ENCODE measurements at regions not wholly inside any gene's neighbourhood (a gene's known extent, or its start where the extent isn't known, plus 50 kb on each side); places are given as distances from the start of the nearest gene placed in this dataset.

DNA sequence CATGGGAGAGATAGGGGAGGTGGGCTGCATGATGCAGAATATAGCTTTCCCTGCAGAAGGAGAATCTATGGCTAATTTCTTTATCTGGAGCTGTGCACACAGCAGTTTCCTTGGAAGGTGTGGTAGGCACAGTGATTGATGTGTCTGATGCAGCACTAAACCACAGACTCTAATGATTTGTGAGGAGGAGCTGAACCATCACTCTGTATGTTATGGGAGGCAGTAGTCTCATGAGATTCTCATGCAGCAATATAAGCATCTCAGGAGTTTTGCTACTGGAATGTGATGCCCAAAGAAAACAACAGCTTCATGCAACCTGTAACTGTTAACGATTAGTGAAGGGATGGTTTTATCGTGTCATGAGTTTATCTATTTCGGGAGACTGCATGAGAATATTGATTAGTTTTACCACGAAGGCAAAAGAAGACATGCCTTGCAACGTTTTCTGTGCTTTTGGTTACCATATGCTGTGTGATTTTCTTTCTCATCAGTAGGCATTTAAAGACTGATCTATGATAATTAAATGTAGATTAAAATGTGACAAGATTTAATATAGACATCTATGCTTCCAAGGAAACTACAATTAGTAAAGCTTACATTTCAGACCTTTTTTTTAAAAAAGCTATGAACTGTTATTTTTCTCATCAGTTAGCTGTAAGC lies 286.8 kb downstream of the ARL6IP6 start:
- DNase-seq (ENCODE audit: low spot score) = peak; percentile 7

DNA sequence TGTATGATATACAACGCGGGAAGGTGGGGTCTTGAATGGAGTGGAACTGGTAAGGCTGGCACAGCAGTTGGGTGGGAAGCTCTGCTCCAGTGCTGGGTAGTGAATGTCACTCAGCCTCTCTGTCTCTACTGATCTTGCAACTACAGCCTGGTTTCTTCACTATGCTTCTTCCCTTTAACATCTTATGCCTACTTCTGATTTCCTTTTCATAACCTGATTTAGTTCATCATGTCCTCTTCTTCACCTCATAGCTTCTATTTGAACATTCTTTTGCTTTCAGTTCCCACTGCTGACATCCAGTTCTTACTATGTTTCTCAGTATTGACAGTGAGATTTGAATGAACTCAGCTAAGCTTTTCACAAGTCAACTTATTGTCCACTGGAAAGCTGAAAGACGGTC lies 286.2 kb downstream of the ARL6IP6 start:
- DNase-seq (ENCODE audit: low spot score) = peak; percentile 2

DNA sequence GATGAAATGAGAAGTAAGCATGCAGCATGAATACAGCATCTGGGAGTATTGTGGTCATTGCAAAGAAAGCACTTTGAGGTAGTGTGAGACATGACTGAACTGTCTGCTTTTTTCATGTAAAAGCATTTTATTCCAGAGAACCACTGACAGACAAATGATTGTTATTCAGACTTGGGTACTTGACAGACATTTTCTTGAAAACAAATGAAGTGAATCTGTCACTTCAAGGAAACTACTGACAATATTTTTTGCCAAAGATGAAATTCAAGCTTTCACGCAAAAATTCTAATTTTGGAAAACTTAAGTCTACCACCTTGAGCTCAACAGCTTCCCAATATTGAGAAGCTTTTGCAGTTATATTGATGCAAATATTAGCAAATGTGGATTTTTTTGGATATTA lies 255.7 kb downstream of the ARL6IP6 start:
- no peak for DNase-seq (ENCODE audit: low spot score)

DNA sequence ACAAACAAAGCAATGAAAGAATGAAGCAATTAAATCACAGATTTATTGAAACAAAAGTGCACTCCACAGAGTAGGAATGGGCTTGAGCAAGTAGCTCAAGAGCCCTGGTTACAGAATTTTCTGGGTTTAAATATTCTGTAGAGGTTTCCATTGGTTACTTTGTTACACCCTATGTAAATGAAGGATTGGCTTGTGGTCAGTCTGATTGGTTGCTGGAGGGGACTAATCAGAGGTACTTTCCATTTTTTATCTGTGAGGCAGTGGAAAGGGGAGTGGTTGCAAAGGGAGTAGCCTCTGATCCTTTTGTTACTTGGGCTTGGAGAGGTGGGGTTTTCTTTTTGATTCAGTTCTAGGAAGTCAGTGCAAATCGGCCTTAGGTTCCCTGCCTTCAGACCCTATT lies 253.3 kb downstream of the ARL6IP6 start:
- DNase-seq (ENCODE audit: low spot score) = no peak

DNA sequence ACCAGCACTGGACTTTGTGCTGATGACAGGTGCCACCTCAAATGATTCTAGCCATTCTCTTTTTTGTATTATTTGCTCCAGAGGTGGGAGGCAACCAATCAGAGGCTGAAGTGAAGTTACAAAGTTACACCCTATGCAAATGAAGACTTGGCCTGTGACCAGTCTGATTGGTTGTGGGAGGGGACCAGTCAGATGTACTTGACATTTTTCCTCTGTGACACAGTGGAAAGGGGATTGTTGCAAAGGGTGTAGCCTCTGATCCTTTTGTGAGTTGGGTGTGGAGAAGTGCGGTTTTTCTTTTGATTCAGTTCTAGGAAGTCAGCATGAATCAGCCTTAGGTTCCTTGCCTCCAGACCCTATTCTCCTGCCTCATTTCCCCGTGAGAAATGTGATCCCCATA lies 244.0 kb downstream of the ARL6IP6 start:
- DNase-seq (ENCODE audit: low spot score) = no peak

DNA sequence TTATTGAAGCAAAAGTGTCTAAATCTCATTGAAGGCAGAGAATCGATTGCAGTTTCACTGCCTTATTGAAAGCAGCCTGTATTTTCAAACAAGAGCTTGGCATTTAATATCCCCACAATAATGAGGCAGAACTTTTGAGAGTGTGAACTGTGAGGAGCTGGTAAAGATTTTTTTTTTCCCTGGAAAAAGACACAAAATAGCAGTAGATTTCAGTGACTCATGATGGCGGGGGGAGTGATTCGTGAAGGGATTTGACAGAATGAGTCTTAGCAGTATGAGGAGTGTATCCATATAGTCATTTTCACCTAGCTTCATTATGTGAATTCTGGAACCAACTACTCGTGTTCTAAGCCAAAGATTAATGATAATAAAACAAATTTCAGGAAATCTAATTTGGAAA lies 242.9 kb downstream of the ARL6IP6 start:
- DNase-seq (ENCODE audit: low spot score) = no peak

DNA sequence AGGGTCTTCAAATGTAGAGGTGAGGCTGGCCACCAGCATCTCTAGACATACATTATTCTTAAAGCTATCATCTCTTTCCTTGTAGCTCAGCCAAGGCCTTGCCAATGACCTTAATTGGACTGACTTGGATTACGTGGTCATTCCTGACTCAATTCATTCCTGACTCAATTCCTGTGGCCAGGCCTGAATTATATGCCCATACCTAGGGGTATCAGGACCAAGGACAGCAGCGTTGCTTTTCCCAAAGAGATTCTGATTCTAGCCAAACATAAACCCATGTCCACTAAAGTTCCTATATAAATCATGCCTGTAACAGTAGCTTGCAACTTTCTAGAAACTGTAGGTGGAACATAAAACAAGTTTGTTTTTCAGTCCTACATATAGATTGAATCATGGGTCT lies 231.7 kb downstream of the ARL6IP6 start:
- DNase-seq (ENCODE audit: low spot score) = no peak

DNA sequence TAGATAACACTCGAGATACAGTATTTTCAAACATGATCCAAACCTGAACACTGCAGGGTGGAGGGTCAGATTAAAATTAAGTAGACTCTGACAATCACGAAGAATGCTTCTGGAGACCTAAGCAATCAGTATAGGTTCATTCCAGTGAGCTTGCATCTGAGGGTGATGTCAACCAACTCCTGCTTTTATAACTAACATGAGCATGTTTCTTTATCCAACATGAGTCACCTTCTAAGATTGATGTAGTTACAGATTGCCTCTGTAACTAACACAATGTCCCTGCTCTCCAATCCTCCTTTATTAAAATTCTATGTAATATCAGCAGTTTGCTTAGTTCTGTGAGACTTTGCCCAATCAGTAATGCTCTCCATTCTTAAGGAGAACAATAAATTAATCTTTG lies 225.7 kb downstream of the ARL6IP6 start:
- peak; percentile 82 for DNase-seq (ENCODE audit: low spot score)

DNA sequence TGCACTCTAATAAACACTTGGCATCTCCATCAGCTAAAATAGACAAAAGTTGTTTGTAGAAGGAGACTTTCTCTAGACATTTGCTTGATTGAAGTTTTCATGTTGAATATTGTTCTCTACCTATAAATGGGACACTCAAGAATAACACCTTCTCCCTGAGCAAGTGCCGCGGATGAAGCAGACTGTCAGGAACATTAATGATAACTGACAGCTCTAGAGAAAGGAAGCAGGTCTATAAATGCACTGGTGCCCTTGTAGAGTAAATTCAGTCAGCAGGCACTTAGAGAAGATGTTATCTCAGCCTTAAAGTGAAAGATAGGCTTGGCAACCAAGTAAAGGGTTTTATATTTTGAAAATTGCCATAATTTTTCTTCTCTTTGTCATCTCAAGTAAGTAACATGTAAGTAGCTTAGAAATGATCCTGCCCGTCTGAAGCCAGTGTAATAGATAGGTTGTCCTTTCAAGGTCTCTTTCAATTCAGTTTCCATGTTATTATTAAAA lies 224.6 kb downstream of the ARL6IP6 start:
- peak; percentile 97 for DNase-seq (ENCODE audit: low spot score)

DNA sequence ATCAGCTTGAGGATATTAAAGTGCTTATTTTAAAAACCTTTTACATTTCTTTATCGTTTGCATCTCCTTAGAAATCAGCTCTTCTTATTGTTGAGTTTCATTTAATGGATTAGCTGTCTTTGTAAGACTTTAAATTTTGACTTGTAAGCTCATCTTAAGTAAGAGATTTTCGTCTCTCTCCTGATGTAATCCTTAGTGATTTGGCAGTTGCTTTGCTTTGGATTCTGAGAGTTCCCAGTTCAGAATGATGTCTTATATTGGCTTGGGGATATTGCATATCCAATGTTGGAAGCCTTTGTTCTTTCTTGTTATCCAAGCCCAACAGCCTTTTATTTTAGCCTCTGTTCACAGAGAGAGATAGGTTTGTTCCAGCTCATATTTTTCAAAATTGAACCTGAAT lies 212.1 kb downstream of the ARL6IP6 start:
- no peak for DNase-seq (ENCODE audit: low spot score)

DNA sequence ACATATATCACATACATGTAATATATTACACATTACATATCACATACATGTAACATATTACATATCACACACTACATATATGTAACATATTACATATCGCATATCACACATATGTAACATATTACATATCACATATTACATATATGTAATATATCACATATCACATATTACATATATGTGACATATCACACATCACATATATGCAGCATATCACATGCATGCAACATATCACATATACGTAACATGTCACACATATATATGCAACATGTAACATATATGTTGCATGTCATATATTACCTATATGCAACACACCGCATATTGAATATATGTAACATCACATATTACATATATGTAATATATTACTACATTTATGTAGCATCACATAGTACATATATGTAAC lies 211.2 kb downstream of the ARL6IP6 start:
- no peak for DNase-seq (ENCODE audit: low spot score)

DNA sequence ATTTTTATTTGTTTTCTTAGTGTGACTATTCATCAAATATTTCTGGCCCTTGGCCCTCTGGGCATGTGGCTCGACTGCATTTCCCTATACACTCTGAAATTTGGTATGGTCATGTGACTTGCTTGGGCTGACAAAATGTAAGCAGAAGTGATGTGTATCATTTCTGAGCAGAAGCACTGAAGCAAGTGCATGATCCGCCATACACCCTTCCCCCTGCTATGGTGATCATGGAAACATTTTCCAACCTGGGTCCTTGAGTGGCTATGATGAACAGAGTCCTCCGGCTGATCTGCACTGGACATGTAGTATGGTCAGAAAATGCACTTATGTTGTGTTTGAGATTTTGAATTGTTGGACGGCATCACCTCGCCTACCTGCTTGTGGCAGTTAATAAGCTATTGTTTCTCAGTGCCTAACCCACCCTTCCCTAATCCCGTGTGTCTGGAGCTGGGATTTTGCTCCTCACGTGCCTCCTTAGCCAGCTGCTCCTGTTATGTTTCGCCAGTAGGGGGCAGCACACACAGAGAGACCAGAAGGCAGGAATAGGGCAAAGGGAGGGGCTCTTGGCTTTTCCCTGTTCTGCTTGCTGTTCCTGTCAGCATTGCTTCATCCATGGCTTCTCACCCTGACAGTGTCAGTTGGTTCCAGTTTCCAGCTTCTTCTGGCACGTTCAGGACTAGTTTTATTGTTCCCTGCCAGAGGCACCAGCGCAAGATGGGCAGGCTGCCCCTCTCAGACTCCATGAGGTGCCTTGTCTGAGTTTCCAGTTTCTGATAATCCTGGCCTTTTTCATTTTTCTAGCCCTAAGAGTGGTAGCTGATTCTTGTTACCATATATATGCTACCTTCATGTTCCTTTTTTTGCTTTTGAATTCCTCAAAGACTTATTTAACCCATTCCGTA lies 207.4 kb downstream of the ARL6IP6 start:
- DNase-seq (ENCODE audit: low spot score) = peak; percentile 85

DNA sequence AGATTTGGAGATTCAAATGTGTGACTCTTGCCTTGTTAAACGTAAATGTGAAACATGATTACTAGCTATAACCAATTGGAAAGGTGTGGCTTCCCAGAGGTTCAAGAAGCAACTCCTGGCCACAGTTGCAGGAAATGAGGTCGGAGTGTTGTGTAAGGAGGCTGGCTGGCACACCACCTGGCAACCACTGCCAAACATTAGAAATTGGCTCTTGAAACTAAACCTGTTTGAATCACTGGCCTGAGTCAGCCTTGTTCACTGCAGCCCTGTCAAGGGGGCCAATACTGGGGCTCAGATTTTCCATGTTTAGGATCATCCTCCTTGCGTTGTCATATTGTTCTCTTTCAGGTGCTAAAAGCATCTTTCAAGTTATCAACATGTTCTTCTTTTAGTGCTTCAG lies 206.3 kb downstream of the ARL6IP6 start:
- DNase-seq (ENCODE audit: low spot score) = no peak

DNA sequence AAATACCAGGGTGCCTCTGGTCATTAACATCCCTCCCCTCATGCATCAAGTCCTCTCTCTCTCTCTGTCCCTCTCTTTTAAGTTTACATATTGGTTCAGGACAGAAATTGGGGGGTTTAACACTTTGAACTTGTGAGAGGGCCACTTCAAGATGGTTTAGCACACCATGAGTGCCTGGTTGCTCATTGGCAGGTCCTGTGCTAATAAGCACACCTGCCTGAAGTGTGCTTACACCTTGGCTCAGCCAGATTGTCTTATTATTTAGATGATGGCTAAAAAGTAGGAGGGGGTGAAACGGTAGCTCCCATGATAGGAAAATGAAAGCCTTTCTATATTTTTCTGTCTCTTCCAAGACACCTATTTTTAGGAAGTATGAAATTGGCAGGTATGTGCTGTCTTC lies 205.8 kb downstream of the ARL6IP6 start:
- DNase-seq (ENCODE audit: low spot score) = no peak

DNA sequence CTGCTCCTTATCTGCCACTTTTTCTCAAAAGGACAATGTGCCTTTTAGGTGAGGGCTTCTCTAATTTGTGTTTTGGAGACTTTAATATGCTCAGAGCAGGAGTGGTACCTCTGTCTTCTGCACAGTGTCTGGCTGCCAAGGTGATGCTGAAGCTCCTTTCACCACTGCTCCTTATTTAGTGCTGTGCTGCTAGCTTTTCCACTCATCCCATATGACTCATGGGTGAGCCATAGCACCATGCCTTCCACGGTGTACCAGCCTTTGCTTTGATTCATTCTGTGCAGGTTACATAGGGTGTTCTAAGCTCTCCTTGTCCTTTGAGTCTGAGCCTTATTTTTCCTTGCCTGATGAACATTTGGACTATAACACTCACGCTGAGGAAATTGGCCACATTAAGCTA lies 202.4 kb downstream of the ARL6IP6 start:
- no peak for DNase-seq (ENCODE audit: low spot score)

DNA sequence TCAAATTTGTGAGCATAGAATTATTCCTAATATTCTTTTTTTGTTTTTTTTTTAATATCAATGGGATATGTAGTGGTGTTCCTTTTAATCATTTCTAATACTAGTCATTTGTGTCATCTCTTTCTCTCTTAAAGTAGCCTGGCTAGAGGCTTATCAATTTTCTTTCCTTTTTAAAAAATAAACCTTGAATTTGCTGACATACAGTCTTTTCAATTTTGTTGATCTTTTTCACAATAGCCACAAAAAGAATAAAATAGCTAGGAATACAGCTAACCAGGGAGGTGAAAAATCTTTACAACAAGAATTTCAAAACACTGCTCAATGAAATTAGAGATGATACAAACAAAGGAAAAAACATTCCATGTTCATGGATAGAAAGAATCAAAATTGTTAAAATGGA lies 192.6 kb downstream of the ARL6IP6 start:
- no peak for DNase-seq (ENCODE audit: low spot score)

DNA sequence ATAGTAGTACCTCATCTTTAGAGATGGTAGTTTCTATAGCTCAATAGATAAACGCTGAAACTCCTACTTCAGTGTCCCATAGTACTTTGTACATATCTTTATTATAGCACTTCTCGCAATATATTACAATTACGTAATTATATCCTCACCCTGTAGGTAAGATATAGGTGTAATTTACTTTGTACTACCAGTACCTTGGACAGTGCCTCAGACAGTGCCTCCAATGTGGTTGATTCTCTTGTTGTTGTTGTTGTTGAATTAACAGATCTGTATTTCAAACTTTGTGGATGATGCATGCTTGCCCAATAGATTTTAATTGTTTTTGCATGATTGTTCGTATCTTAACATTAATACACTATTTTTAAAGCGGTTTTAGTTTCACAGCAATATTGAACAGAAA lies 188.6 kb downstream of the ARL6IP6 start:
- DNase-seq (ENCODE audit: low spot score) = no peak

DNA sequence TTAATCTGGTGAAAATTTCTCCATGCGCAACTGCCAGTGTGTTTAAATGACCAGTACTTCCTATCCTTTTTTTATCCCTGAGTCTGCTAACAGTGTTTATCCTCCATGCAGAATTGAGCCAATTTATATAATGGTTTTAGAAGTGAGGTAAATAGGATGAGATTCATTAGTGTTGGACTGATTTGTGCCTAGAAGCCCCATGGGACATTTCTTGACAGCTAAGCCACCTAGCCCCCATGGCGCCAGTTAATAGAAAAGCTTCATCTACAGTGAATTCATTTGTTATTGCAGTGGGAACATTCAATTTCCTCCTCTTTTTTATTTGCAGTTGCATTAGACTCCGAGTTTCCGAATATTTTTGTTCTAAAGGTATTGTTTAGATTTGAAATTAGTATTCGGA lies 175.6 kb downstream of the ARL6IP6 start:
- no peak for DNase-seq (ENCODE audit: low spot score)

DNA sequence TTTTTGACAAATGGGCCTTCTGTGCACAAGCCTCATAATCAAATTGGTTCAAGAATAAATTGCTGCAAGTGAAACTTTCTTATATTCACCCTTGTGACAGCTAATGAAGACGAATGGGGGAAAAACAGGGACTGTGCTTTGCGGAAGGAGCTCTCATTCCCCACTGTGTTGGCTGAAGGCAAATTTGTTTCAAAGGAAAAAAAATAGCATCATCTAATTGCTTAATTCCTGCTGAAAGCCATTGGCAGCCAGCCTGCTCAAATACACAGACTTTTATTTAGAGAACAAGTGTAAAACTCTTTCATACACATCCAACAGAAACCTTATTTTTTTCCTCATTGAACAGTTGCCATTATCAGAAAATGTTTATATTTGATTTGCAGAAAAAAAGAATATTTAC lies 172.3 kb downstream of the ARL6IP6 start:
- peak; percentile 47 for DNase-seq (ENCODE audit: low spot score)

DNA sequence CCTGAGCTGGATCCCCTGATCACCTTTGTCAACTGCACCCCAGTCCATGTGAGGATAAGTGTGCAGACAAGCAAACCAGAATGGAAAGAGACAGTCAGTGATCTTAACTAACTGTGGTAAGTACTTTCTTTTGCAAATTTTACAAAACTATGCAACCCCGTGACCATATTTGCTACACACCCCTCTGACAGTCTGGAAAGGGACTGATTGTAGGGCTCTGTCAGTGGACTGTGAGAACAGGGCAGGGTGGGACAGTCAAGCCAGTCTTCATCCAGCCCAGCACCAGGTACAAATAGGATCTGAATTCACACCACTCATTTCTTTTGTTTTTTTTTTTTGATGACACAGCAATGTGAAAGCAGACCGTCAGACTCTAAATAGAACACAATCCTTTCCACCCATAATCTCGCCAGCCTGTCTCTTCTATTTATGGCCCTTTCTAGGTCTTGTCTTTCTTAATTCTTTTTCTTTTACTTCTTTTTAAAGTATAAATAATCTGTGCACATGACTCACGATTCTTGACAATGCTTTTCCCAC lies 165.6 kb downstream of the ARL6IP6 start:
- no peak for DNase-seq (ENCODE audit: low spot score)

DNA sequence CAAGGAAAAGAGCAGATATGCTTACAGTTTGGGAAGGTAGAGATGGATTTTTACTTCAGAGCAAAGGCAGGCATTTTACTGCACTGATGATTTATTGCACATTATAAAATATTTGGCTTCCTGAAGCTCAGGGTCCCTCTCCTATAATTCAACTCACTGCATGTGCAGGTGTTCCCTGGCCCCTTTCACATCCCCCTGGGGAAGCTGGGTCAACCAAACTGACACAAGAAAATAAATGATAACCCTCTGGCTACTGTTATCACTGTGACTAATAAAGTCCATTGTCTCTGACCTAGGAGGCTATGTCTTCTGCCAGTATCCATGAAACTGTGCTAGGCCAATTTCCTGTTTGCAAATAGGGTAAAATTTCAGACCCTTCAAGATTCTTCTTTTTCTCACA lies 163.1 kb downstream of the ARL6IP6 start:
- no peak for DNase-seq (ENCODE audit: low spot score)

DNA sequence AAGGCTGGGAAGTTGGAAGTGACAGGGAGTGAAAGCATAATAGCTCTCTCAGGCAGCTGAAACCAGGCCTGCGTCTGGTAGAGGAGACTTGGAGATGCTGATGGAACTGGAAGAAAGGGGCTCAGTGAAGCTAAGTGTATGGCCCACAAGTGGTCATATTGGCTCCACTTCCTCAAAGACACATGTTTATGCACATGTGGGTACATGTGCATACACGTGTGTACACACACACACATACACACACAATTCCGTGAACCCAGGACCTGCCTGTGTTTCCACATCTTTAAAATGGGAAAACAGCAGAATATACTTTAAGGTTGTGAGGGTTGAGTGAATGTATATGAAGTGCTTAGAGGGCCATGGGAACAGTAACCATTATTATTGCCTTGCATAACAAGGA lies 160.9 kb downstream of the ARL6IP6 start:
- DNase-seq (ENCODE audit: low spot score) = no peak

Data from SK-N-DZ (cell line).